K562 (cell line): ENCODE measurements at regions not wholly inside any gene's neighbourhood (a gene's known extent, or its start where the extent isn't known, plus 50 kb on each side); places are given as distances from the start of the nearest gene placed in this dataset.

Source experiments
- CBX3 ChIP-seq, 2 experiments: IDR thresholded peaks; 1 replicate in 1 of 2; 2 replicates in 1 of 2; pipeline ENCODE4 v1.6.1; 2012; ENCODE audit warnings: inconsistent platforms in 2 of 2, low read length in 2 of 2, borderline replicate concordance in 1 of 2, control low read depth in 1 of 2
- CREBBP ChIP-seq: IDR thresholded peaks from one replicate; pipeline ENCODE4 v1.6.1; 2012; ENCODE audit warnings: low read depth, mild to moderate bottlenecking, control low read depth, inconsistent platforms, low read length
- CTCF ChIP-seq, 3 experiments: IDR thresholded peaks in 2 of 3; conservative IDR thresholded peaks in 1 of 3; 2 replicates each; pipeline ENCODE4 v1.5.1; 2011 to 2012; ENCODE audit warnings: low read length in 3 of 3, mild to moderate bottlenecking in 3 of 3, control low read depth in 2 of 3, improper control_type of control experiment in 1 of 3, inconsistent platforms in 1 of 3, low read depth in 1 of 3, mixed read lengths in 1 of 3, moderate library complexity in 1 of 3; ENCODE audit not compliant: insufficient read depth in 2 of 3
- CTCFL ChIP-seq: IDR thresholded peaks from 2 replicates; pipeline ENCODE4 v1.6.1; 2011; ENCODE audit warnings: borderline replicate concordance, low read depth, mild to moderate bottlenecking, moderate library complexity, low read length; ENCODE audit not compliant: insufficient read depth, poor library complexity, severe bottlenecking
- FOXJ3 ChIP-seq: sonication (generic); formaldehyde crosslinking; IDR thresholded peaks from 2 replicates; pipeline ENCODE4 v1.4.0; 2020; ENCODE audit warnings: mild to moderate bottlenecking, missing genetic modification reagents
- HCFC1 ChIP-seq: IDR thresholded peaks from 2 replicates; pipeline ENCODE4 v1.6.1; 2012; ENCODE audit warnings: low read depth, low read length, improper control_type of control experiment
- KLF10 ChIP-seq: fragments of 250-450 bp; sonication (Bioruptor Pico); IDR thresholded peaks from 2 replicates; pipeline ENCODE4 v1.6.1; 2021; ENCODE audit warnings: matching md5 sums
- MAX ChIP-seq: sonication (generic); formaldehyde crosslinking; IDR thresholded peaks from 2 replicates; pipeline ENCODE4 v1.9.0; 2022; ENCODE audit warnings: mild to moderate bottlenecking, missing genetic modification reagents
- NFE2L1 ChIP-seq: fragments of 450-650 bp; IDR thresholded peaks from 2 replicates; pipeline ENCODE4 v1.6.1; 2016; ENCODE audit warnings: missing genetic modification characterization, low read depth, mild to moderate bottlenecking, missing compliant biosample characterization, moderate library complexity, borderline replicate concordance
- PML ChIP-seq: IDR thresholded peaks from 2 replicates; pipeline ENCODE4 v1.6.1; 2012; ENCODE audit warnings: low read length, inconsistent platforms
- SP2 ChIP-seq: IDR thresholded peaks from 2 replicates; pipeline ENCODE4 v1.6.1; 2011; ENCODE audit warnings: mild to moderate bottlenecking, low read depth, low read length, moderate library complexity; ENCODE audit not compliant: poor library complexity, severe bottlenecking; ENCODE audit errors: extremely low read depth
- ZSCAN29 ChIP-seq: fragments of 450-650 bp; IDR thresholded peaks from 2 replicates; pipeline ENCODE4 v1.6.1; 2017

DNA sequence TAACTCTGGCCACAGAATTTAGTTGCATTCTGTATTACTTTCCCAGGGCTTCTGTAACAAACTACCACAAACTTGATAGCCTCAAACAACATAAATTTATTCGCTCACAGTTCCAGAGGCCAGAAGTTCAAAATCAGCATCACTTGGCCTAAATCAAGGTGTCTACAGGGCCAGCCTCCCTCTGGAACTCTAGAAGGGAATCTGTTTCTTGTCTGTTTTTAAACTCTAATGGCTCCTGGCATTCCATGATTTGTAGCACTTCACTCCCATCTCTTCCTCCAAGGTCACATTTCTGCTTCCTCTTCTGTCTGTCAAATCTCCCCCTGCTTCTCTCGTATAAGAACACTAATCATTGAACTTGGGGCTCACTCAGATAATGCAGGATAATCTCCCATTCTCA, 151.9 kb upstream of the ARPP21 start:
- no peak for TF ChIP-seq HCFC1
- TF ChIP-seq CTCFL, result no peak
- TF ChIP-seq CTCF (IDR thresholded peaks at IDR 0.05 in 2 of 3, conservative IDR thresholded peaks at IDR 0.05 in 1 of 3; ENCODE audit: insufficient read depth in 2 of 3, low read depth in 1 of 3, low read length in 3 of 3), result no peak
- TF ChIP-seq PML, result no peak
- TF ChIP-seq SP2, result no peak
- no peak for TF ChIP-seq FOXJ3 (CRISPR knock-in tag)
- TF ChIP-seq MAX (CRISPR knock-in tag), result no peak
- no peak for TF ChIP-seq NFE2L1 (tag)
- no peak for TF ChIP-seq CBX3 (IDR thresholded peaks at IDR 0.05; ENCODE audit: borderline replicate concordance in 1 of 2, low read length in 2 of 2)
- TF ChIP-seq CREBBP, result no peak
- no peak for TF ChIP-seq KLF10
- TF ChIP-seq ZSCAN29, result no peak
